Neuronal stem cell (in vitro differentiated cells): ENCODE measurements at regions not wholly inside any gene's neighbourhood (a gene's known extent, or its start where the extent isn't known, plus 50 kb on each side); places are given as distances from the start of the nearest gene placed in this dataset.

ENCODE experiments used
- DNase-seq: peaks from one replicate; pipeline ENCODE4 v3.0.0-alpha.2; 2013; ENCODE audit warnings: low spot score
- H2AFZ ChIP-seq: one replicate; pipeline ENCODE4 v1.6.1; 2013; ENCODE audit warnings: mild to moderate bottlenecking, low read length, inconsistent platforms
- H2AK5ac ChIP-seq: 2 replicates; pipeline ENCODE4 v1.6.1; 2013; ENCODE audit warnings: low read depth, mild to moderate bottlenecking, inconsistent platforms, low read length, moderate library complexity, mixed read lengths
- H2BK120ac ChIP-seq: 2 replicates; pipeline ENCODE4 v1.6.1; 2013; ENCODE audit warnings: low read depth, mild to moderate bottlenecking, inconsistent platforms, low read length, moderate library complexity, mixed read lengths
- H2BK12ac ChIP-seq: one replicate; pipeline ENCODE4 v1.6.1; 2013; ENCODE audit warnings: low read length, inconsistent platforms
- H2BK15ac ChIP-seq: 2 replicates; pipeline ENCODE4 v1.6.1; 2013; ENCODE audit warnings: mild to moderate bottlenecking, low read length, inconsistent platforms, mixed read lengths
- H2BK5ac ChIP-seq: one replicate; pipeline ENCODE4 v1.6.1; 2013; ENCODE audit warnings: inconsistent platforms, mild to moderate bottlenecking, low read length, moderate library complexity
- H3K14ac ChIP-seq: one replicate; pipeline ENCODE4 v1.6.1; 2013; ENCODE audit warnings: low read length, inconsistent platforms
- H3K18ac ChIP-seq: 2 replicates; pipeline ENCODE4 v1.6.1; 2013; ENCODE audit warnings: low read length, inconsistent platforms
- H3K23ac ChIP-seq: 2 replicates; pipeline ENCODE4 v1.6.1; 2013; ENCODE audit warnings: low read depth, mild to moderate bottlenecking, mixed read lengths, low read length, inconsistent platforms; ENCODE audit not compliant: poor library complexity
- H3K27ac ChIP-seq: replicated peaks from 3 replicates; pipeline ENCODE4 v1.5.1; 2013; ENCODE audit warnings: low read length, inconsistent platforms
- H3K27me3 ChIP-seq, 3 experiments: 2 replicates each; pipeline ENCODE4 v1.6.1; 2013; ENCODE audit warnings: low read length in 3 of 3, mild to moderate bottlenecking in 2 of 3, inconsistent platforms in 1 of 3, low read depth in 1 of 3, mixed read lengths in 1 of 3, moderate library complexity in 1 of 3; ENCODE audit not compliant: control insufficient read depth in 3 of 3, insufficient read depth in 3 of 3
- H3K36me3 ChIP-seq, 2 donors: replicated peaks in 1 of 2; 2 replicates each; pipeline ENCODE4 v1.6.1; 2013; ENCODE audit warnings: low read length in 2 of 2; ENCODE audit not compliant: control insufficient read depth in 2 of 2, insufficient read depth in 2 of 2
- H3K4ac ChIP-seq: 2 replicates; pipeline ENCODE4 v1.6.1; 2013; ENCODE audit warnings: inconsistent platforms, mild to moderate bottlenecking, low read length, moderate library complexity
- H3K4me1 ChIP-seq, 2 donors: 1 replicate in 1 of 2; 2 replicates in 1 of 2; pipeline ENCODE4 v1.6.1; 2013; ENCODE audit warnings: low read length in 2 of 2, low read depth in 1 of 2; ENCODE audit not compliant: control insufficient read depth in 2 of 2, insufficient read depth in 1 of 2
- H3K4me2 ChIP-seq: one replicate; pipeline ENCODE4 v1.6.1; 2013; ENCODE audit warnings: mild to moderate bottlenecking, low read length, inconsistent platforms; ENCODE audit not compliant: insufficient read depth, poor library complexity, severe bottlenecking
- H3K4me3 ChIP-seq, 2 donors: 2 replicates each; pipeline ENCODE4 v1.5.1; 2013; ENCODE audit warnings: low read length in 2 of 2, mild to moderate bottlenecking in 2 of 2, inconsistent platforms in 1 of 2, moderate library complexity in 1 of 2
- H3K79me1 ChIP-seq: one replicate; pipeline ENCODE4 v1.6.1; 2013; ENCODE audit warnings: low read depth, mild to moderate bottlenecking, inconsistent platforms, low read length, moderate library complexity
- H3K9ac ChIP-seq: one replicate; pipeline ENCODE4 v1.6.1; 2013; ENCODE audit warnings: mild to moderate bottlenecking, low read depth, low read length, inconsistent platforms; ENCODE audit not compliant: poor library complexity
- H3K9me3 ChIP-seq, 2 donors: replicated peaks in 1 of 2; 2 replicates each; pipeline versions ENCODE3 to v1.6.1; 2013; ENCODE audit warnings: low read length in 2 of 2, mild to moderate bottlenecking in 2 of 2, inconsistent platforms in 1 of 2, low read depth in 1 of 2, mixed read lengths in 1 of 2, moderate library complexity in 1 of 2; ENCODE audit not compliant: control insufficient read depth in 2 of 2, insufficient read depth in 1 of 2
- H4K8ac ChIP-seq: one replicate; pipeline ENCODE4 v1.6.1; 2013; ENCODE audit warnings: low read depth, mild to moderate bottlenecking, inconsistent platforms, low read length, moderate library complexity
- H4K91ac ChIP-seq: one replicate; pipeline ENCODE4 v1.6.1; 2013; ENCODE audit warnings: low read length, low read depth, mild to moderate bottlenecking, inconsistent platforms; ENCODE audit not compliant: poor library complexity
- WGBS, 2 donors: extraction: QIAGEN DNeasy Blood & Tissue Kit; methylation state at CpG; one replicate each; pipeline ENCODE4 v1.1.7; 2013; ENCODE audit warnings: missing lambda C conversion rate in 2 of 2, mixed read lengths in 1 of 2; ENCODE audit not compliant: insufficient read length in 2 of 2, insufficient replicate concordance in 1 of 2; ENCODE audit errors: extremely low coverage in 2 of 2; 5-methylcytosine and 5-hydroxymethylcytosine counted together

DNA sequence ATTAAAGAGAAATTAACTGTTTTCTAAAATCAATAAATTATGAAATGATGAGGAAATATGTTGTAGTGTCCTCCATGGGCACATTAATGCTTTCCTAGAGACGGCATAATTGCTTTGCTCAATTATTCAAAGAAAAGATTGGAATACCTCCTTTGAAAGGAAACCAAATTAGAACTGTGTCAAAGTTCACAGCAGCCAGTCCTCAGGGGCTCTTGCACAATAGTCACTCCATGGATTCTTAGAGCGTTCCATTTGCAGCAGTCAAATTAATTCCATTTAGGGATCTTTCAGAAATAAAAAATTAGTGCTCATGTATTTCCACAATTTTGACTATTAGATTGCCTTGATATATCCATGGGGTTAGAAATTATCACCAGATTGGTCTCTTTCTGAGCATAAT lies 841.6 kb upstream of the DPPA4 start:
- Histone ChIP-seq H3K14ac (no peak overlapping the region), H2AK5ac (no peak overlapping the region), H3K4me2 (no peak overlapping the region), H4K91ac (no peak overlapping the region), H3K4me3 (no peak overlapping the region), H3K4ac (no peak overlapping the region), H3K9me3 (no peaks in the 10 kb centered on the region), H3K79me1 (no peaks in the 10 kb centered on the region), H3K36me3 (no peaks in the 10 kb centered on the region), H2BK12ac (no peak overlapping the region), H4K8ac (no peak overlapping the region), H2BK15ac (no peak overlapping the region), H3K9ac (no peak overlapping the region), H3K27ac (no peak overlapping the region), H2AFZ (peak overlapping the region; percentile 42), H3K27me3 (no peaks in the 10 kb centered on the region), H3K18ac (no peak overlapping the region), H2BK5ac (no peak overlapping the region), H3K23ac (no peak overlapping the region), H3K4me1 (peaks cover 3 to 12% of the 10 kb centered on the region in 2 donors), H2BK120ac (no peak overlapping the region)
- no CpG with 5 or more reads among the region's 2 CpGs for WGBS, 2 donors
- DNase-seq: no peak

DNA sequence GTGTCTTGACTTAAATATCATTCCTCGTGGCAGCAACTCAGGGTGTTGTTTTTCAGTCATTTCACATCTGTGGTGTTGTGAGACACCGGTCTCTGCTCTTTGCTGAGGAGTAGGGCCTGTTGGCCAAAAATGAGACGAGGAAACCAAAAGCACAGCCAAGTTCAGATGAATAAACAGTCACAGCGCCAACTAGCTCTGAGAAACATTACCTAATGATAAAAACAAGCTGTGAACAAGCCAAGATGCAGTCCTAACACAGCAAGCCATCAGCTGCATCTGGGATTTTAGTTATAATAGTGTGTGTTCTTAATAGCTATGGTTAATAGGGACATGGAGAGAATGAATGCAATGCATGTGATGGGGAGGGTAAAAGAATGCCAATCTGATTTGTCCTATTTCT lies 843.4 kb upstream of the DPPA4 start:
- Histone ChIP-seq H3K27ac (no peak overlapping the region), H2BK12ac (no peak overlapping the region), H3K14ac (no peak overlapping the region), H3K4ac (no peak overlapping the region), H3K36me3 (no peaks in the 10 kb centered on the region), H2AK5ac (no peak overlapping the region), H3K79me1 (no peaks in the 10 kb centered on the region), H4K91ac (no peak overlapping the region), H3K18ac (no peak overlapping the region), H3K27me3 (no peaks in the 10 kb centered on the region), H2BK15ac (no peak overlapping the region), H3K23ac (no peak overlapping the region), H3K9ac (no peak overlapping the region), H2BK120ac (no peak overlapping the region), H2BK5ac (no peak overlapping the region), H3K4me1 (peaks cover 3 to 12% of the 10 kb centered on the region in 2 donors), H4K8ac (no peak overlapping the region), H3K9me3 (no peaks in the 10 kb centered on the region), H2AFZ (peak overlapping the region; percentile 66), H3K4me2 (no peak overlapping the region), H3K4me3 (no peak overlapping the region)
- no CpG with 5 or more reads among the region's 4 CpGs for WGBS, 2 donors
- DNase-seq: no peak

DNA sequence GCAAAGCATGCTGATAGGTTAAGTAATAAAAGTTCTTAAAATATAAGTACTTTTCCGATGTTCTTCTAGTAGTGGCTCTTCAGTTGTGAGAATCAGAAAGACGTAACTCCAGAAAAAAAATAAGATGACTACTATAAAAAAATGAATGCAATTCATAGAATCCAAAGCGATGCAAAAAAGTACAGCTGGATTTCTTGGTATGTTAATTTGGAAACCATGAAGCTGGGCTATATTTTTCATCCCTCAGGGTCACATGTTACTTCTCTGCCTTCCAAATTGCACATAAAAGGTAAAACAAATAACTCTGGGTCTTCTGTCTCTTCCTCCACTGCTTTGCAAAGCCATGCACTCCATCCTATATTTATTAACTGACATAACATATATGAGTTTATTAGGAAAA lies 843.9 kb upstream of the DPPA4 start:
- Histone ChIP-seq H2BK120ac (no peak overlapping the region), H3K4me3 (no peak overlapping the region), H3K4ac (no peak overlapping the region), H2BK15ac (no peak overlapping the region), H2AK5ac (no peak overlapping the region), H2BK5ac (no peak overlapping the region), H3K4me2 (no peak overlapping the region), H3K36me3 (no peaks in the 10 kb centered on the region), H3K14ac (no peak overlapping the region), H3K9me3 (no peaks in the 10 kb centered on the region), H3K4me1 (peaks cover 3 to 12% of the 10 kb centered on the region in 2 donors), H2AFZ (no peak overlapping the region), H3K18ac (no peak overlapping the region), H3K9ac (no peak overlapping the region), H3K79me1 (no peaks in the 10 kb centered on the region), H3K27me3 (no peaks in the 10 kb centered on the region), H3K23ac (no peak overlapping the region), H2BK12ac (no peak overlapping the region), H3K27ac (no peak overlapping the region), H4K91ac (no peak overlapping the region), H4K8ac (no peak overlapping the region)
- WGBS, 2 donors: no CpG with 5 or more reads among the region's 3 CpGs
- no peak for DNase-seq

DNA sequence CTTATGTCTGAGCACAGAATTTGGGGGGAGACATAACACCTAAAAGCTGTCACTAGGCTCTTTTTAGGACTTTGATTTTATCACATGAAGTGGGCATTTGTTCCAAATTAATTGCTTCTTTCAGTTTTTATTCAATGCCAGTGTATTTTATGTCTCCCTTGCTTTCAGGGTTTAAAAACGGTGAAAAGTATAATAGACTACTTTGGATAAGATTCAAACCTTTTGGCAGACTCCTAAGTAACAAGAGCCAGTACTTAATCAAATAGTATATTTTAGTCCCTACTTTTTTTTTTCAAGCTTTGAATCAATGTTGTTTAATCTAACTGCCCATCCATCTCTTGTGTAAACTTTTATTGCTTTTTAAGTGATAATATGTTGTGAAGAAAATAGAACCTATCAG lies 847.2 kb upstream of the DPPA4 start:
- Histone ChIP-seq H3K4ac (no peak overlapping the region), H3K36me3 (no peaks in the 10 kb centered on the region), H3K4me2 (no peak overlapping the region), H2BK120ac (no peak overlapping the region), H3K79me1 (no peaks in the 10 kb centered on the region), H3K4me3 (no peak overlapping the region), H2BK15ac (no peak overlapping the region), H2AFZ (no peak overlapping the region), H4K91ac (no peak overlapping the region), H3K23ac (no peak overlapping the region), H2AK5ac (no peak overlapping the region), H3K27me3 (no peaks in the 10 kb centered on the region), H4K8ac (no peak overlapping the region), H3K18ac (no peak overlapping the region), H3K4me1 (peaks cover under 1 to 3% of the 10 kb centered on the region in 2 donors), H2BK12ac (no peak overlapping the region), H3K9me3 (peaks cover 0 to 7% of the 10 kb centered on the region in 2 donors), H3K27ac (no peak overlapping the region), H3K9ac (no peak overlapping the region), H3K14ac (no peak overlapping the region), H2BK5ac (no peak overlapping the region)
- DNase-seq: no peak
- no CpG with 5 or more reads among the region's 1 CpG for WGBS, 2 donors
